HL-60 (cell line): ENCODE measurements at regions not wholly inside any gene's neighbourhood (a gene's known extent, or its start where the extent isn't known, plus 50 kb on each side); places are given as distances from the start of the nearest gene placed in this dataset.

Source experiments
- DNase-seq, 2 experiments: peaks; one replicate each; pipeline ENCODE4 v3.0.0-alpha.2; 2010 to 2020; ENCODE audit warnings: low read depth in 1 of 2, low spot score in 1 of 2
- H3K27ac ChIP-seq: fragments of 250-450 bp; sonication (Bioruptor Pico); replicated peaks from 2 replicates; pipeline ENCODE4 v1.5.1; 2020; ENCODE audit warnings: mild to moderate bottlenecking, moderate library complexity
- H3K27me3 ChIP-seq: fragments of 250-450 bp; sonication (Bioruptor Pico); 2 replicates; pipeline ENCODE4 v1.5.1; 2021; ENCODE audit warnings: mild to moderate bottlenecking, moderate library complexity; ENCODE audit not compliant: insufficient read depth, poor library complexity, severe bottlenecking
- H3K4me3 ChIP-seq: replicated peaks from 2 replicates; pipeline ENCODE4 v1.5.1; 2011; ENCODE audit warnings: mild to moderate bottlenecking, control low read depth, low read length; ENCODE audit not compliant: insufficient read depth
- CTCF ChIP-seq: IDR thresholded peaks from one replicate; pipeline ENCODE4 v1.5.1; 2011; ENCODE audit warnings: low read length, control low read depth, inconsistent platforms; ENCODE audit not compliant: insufficient read depth
- GABPA ChIP-seq: IDR thresholded peaks from 2 replicates; pipeline ENCODE4 v1.6.1; 2012; ENCODE audit warnings: low read depth
- POLR2AphosphoS5 ChIP-seq: IDR thresholded peaks from 2 replicates; pipeline ENCODE4 v1.6.1; 2012; ENCODE audit warnings: low read depth
- REST ChIP-seq: IDR thresholded peaks from 2 replicates; pipeline ENCODE4 v1.6.1; 2012; ENCODE audit warnings: low read depth; ENCODE audit not compliant: insufficient replicate concordance
- SPI1 ChIP-seq: IDR thresholded peaks from 2 replicates; pipeline ENCODE4 v1.6.1; 2012; ENCODE audit warnings: low read depth, mild to moderate bottlenecking, borderline replicate concordance

DNA sequence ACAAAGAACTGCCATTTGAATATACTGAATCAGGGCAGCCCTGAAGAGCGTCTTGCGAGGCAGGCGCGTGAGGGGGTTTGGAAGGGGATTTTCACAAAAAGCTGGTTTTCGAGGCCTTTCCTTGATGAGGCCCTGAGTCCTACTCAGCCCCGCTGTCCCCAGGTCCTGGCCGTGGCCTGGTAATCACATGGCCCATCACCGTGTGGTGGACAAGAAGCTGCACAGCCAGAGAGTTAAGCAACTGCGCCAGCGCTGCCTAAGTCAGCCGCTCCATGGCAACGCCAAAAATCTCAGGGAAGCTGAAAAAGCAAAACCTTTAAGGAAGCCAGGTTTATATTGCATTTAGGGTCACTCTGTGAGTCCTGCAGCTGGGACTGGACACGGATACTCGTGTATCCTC is 341.2 kb upstream of the MYT1L start:
- H3K27ac ChIP-seq, result no peak overlapping the region
- H3K4me3 ChIP-seq, result no peak overlapping the region
- no peaks in the 10 kb centered on the region for H3K27me3 ChIP-seq
- no peak for DNase-seq
- TF ChIP-seq POLR2AphosphoS5, result no peak
- no peak for TF ChIP-seq GABPA
- no peak for TF ChIP-seq CTCF
- TF ChIP-seq SPI1, result no peak
- no peak for TF ChIP-seq REST

DNA sequence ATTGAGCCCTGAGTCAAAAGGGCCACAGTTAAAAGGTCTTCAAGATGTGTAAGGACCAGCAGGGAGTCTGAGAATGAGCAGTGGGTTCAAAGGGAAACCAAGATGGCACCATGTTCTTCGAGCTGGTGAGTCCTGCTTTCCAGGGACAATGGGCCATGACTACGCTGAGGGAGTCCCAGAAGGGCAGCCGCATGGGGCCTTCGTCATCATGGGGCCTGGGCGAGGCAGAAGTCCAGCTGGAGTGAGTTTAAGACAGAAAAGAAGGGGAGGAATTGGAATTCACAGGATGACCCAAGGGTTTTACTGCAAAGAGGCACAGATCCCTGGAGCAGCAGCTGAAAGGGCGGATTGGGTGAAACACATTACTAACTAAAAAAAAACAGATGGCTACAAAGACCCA is 340.8 kb upstream of the MYT1L start:
- no peak for TF ChIP-seq CTCF
- TF ChIP-seq POLR2AphosphoS5, result no peak
- no peak for TF ChIP-seq SPI1
- no peak for TF ChIP-seq GABPA
- no peak for TF ChIP-seq REST
- Histone ChIP-seq H3K27me3 (no peaks in the 10 kb centered on the region), H3K27ac (no peak overlapping the region), H3K4me3 (no peak overlapping the region)
- no peak for DNase-seq

- DNase-seq, result no peak
- Histone ChIP-seq H3K4me3 (no peak overlapping the region), H3K27me3 (no peaks in the 10 kb centered on the region), H3K27ac (no peak overlapping the region)
- TF ChIP-seq CTCF, result no peak
- TF ChIP-seq GABPA, result no peak
- TF ChIP-seq SPI1, result no peak
- no peak for TF ChIP-seq POLR2AphosphoS5
- TF ChIP-seq REST, result no peak
These were observed 338.2 kb upstream of the MYT1L start for GRCh38 chr2:2669316-2669715.
